Fibroblast of skin of back (primary cell): ENCODE measurements at regions not wholly inside any gene's neighbourhood (a gene's known extent, or its start where the extent isn't known, plus 50 kb on each side); places are given as distances from the start of the nearest gene placed in this dataset.
"Not testable (repeated sequence)": the region's sequence is repeated elsewhere in the genome, so short reads cannot be mapped to it uniquely, and the experiment has no call there.

Source experiments
- DNase-seq: peaks from one replicate; pipeline ENCODE4 v3.0.0-alpha.2; 2013

- not testable (repeated sequence) for DNase-seq
Measured at GRCh38 chr3:192968901-192969300, 51.2 kb upstream of the MB21D2 start.

- DNase-seq: no peak
Measured at GRCh38 chr3:192980632-192981031, 63.0 kb upstream of the MB21D2 start.

GRCh38 chr3:192986379-192986778 lies 68.7 kb upstream of the MB21D2 start:
- DNase-seq: peak; percentile 34

- no peak for DNase-seq
Measured at GRCh38 chr3:192991356-192991755, 73.7 kb upstream of the MB21D2 start.

GRCh38 chr3:192992361-192992760 lies 74.7 kb upstream of the MB21D2 start:
- DNase-seq: no peak

- no peak for DNase-seq
Measured at GRCh38 chr3:192993411-192993810, 75.8 kb upstream of the MB21D2 start.

GRCh38 chr3:193001113-193001512 lies 83.5 kb upstream of the MB21D2 start:
- not testable (repeated sequence) for DNase-seq

- DNase-seq: not testable (repeated sequence)
Measured at GRCh38 chr3:193003624-193004023, 86.0 kb upstream of the MB21D2 start.

GRCh38 chr3:193008654-193009053 lies 91.0 kb upstream of the MB21D2 start:
- no peak for DNase-seq

GRCh38 chr3:193010191-193010590 lies 92.5 kb upstream of the MB21D2 start:
- DNase-seq: no peak

- no peak for DNase-seq
Measured at GRCh38 chr3:193011958-193012357, 94.3 kb upstream of the MB21D2 start.

- no peak for DNase-seq
Measured at GRCh38 chr3:193014902-193015301, 97.2 kb upstream of the MB21D2 start.

GRCh38 chr3:193016437-193016901 lies 98.8 kb upstream of the MB21D2 start:
- no peak for DNase-seq

- DNase-seq: no peak
Measured at GRCh38 chr3:193021506-193022010, 103.9 kb upstream of the MB21D2 start.

GRCh38 chr3:193023218-193023617 lies 105.6 kb upstream of the MB21D2 start:
- no peak for DNase-seq

- DNase-seq: no peak
Measured at GRCh38 chr3:193028258-193028657, 110.6 kb upstream of the MB21D2 start.

- no peak for DNase-seq
Measured at GRCh38 chr3:193029800-193030199, 112.1 kb upstream of the MB21D2 start.

- peak; percentile 12 for DNase-seq
Measured at GRCh38 chr3:193030276-193030675, 112.6 kb upstream of the MB21D2 start.

GRCh38 chr3:193031911-193032310 lies 114.3 kb upstream of the MB21D2 start:
- no peak for DNase-seq

- no peak for DNase-seq
Measured at GRCh38 chr3:193033226-193033780, 115.6 kb upstream of the MB21D2 start.

- DNase-seq: not testable (repeated sequence)
Measured at GRCh38 chr3:193037828-193038227, 120.2 kb upstream of the MB21D2 start.

GRCh38 chr3:193039058-193039457 lies 121.4 kb upstream of the MB21D2 start:
- no peak for DNase-seq

- DNase-seq: peak; percentile 38
Measured at GRCh38 chr3:193040836-193041672, 123.4 kb upstream of the MB21D2 start.

GRCh38 chr3:193046371-193046770 lies 128.7 kb upstream of the MB21D2 start:
- no peak for DNase-seq
